ENCODE measurements at regions not wholly inside any gene's neighbourhood (a gene's known extent, or its start where the extent isn't known, plus 50 kb on each side); places are given as distances from the start of the nearest gene placed in this dataset.

- TF ChIP-seq TBL1XR1 (IDR thresholded peaks at IDR 0.05; ENCODE audit: borderline replicate concordance, low read length, partially characterized antibody) (peak; percentile 55), POLR2A (IDR thresholded peaks at IDR 0.05; ENCODE audit: insufficient read depth in 1 of 2, low read depth in 2 of 2, low read length in 2 of 2) (peak in 1 of 2 experiments; percentile 52; a peak in 2 of 4 replicates), ZNF121 (CRISPR knock-in tag; IDR thresholded peaks at IDR 0.05) (no peak), PHF20 (CRISPR knock-in tag; IDR thresholded peaks at IDR 0.05) (peak; percentile 91), POLR2AphosphoS5 (IDR thresholded peaks at IDR 0.05; ENCODE audit: low read depth, low read length) (peak; percentile 29; the same call in 1 of the 2 replicates), CTCF (CRISPR knock-in tag; IDR thresholded peaks at IDR 0.05) (peak; percentile 97)
- TF ChIP-seq, protein P1, sequence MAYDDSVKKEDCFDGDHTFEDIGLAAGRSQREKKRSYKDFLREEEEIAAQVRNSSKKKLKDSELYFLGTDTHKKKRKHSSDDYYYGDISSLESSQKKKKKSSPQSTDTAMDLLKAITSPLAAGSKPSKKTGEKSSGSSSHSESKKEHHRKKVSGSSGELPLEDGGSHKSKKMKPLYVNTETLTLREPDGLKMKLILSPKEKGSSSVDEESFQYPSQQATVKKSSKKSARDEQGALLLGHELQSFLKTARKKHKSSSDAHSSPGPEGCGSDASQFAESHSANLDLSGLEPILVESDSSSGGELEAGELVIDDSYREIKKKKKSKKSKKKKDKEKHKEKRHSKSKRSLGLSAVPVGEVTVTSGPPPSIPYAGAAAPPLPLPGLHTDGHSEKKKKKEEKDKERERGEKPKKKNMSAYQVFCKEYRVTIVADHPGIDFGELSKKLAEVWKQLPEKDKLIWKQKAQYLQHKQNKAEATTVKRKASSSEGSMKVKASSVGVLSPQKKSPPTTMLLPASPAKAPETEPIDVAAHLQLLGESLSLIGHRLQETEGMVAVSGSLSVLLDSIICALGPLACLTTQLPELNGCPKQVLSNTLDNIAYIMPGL (CRISPR knock-in tag; IDR thresholded peaks at IDR 0.05; ENCODE audit: borderline replicate concordance in 1 of 2, low read depth in 1 of 2): peak; percentile 97 to 100
- TF ChIP-seq, protein P2, sequence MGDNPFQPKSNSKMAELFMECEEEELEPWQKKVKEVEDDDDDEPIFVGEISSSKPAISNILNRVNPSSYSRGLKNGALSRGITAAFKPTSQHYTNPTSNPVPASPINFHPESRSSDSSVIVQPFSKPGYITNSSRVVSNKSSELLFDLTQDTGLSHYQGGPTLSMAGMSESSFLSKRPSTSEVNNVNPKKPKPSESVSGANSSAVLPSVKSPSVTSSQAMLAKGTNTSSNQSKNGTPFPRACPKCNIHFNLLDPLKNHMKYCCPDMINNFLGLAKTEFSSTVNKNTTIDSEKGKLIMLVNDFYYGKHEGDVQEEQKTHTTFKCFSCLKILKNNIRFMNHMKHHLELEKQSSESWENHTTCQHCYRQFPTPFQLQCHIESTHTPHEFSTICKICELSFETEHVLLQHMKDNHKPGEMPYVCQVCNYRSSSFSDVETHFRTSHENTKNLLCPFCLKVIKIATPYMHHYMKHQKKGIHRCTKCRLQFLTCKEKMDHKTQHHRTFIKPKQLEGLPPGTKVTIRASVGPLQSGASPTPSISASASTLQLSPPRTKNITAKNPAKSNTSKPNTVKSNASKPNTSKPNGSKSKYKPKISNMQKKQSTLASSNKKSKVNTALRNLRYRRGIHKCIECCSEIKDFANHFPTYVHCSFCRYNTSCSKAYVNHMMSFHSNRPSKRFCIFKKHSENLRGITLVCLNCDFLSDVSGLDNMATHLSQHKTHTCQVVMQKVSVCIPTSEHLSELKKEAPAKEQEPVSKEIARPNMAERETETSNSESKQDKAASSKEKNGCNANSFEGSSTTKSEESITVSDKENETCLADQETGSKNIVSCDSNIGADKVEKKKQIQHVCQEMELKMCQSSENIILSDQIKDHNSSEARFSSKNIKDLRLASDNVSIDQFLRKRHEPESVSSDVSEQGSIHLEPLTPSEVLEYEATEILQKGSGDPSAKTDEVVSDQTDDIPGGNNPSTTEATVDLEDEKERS (CRISPR knock-in tag; IDR thresholded peaks at IDR 0.05): 0 out of 2 replicates have a peak, but pooled peaks have one; percentile 68
Observed at GRCh38 chr20:1776681-1777475, 118.3 kb upstream of the SIRPA start.

All from HepG2 (cell line).